Iris pigment epithelial cell (primary cell): ENCODE measurements at regions not wholly inside any gene's neighbourhood (a gene's known extent, or its start where the extent isn't known, plus 50 kb on each side); places are given as distances from the start of the nearest gene placed in this dataset.
"Not testable (repeated sequence)": the region's sequence is repeated elsewhere in the genome, so short reads cannot be mapped to it uniquely, and the experiment has no call there.

Experiments used
- DNase-seq: peaks from one replicate; pipeline ENCODE4 v3.0.0-alpha.2; 2011; ENCODE audit warnings: low read depth

DNA sequence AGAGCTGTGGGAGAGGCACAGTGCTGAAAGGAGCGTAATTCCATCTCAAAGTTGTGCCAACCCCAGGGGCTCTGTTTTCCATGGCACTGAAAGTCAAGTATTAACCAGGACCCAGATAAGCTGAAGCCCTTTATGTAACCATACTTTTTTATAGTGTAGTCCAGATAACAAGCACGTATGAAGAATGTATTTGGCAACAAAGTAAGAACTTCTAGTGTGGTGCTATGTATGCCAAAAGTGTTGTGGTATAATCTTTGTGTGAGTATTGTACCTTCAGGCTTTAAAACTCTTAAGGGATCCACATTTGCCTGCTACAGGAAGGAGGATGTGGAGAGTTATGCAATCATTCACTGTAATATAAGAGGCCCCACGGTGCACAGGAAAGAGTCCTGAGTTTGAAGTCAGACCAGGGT, 129.4 kb downstream of the IBTK start:
- DNase-seq, result peak; percentile 48

DNA sequence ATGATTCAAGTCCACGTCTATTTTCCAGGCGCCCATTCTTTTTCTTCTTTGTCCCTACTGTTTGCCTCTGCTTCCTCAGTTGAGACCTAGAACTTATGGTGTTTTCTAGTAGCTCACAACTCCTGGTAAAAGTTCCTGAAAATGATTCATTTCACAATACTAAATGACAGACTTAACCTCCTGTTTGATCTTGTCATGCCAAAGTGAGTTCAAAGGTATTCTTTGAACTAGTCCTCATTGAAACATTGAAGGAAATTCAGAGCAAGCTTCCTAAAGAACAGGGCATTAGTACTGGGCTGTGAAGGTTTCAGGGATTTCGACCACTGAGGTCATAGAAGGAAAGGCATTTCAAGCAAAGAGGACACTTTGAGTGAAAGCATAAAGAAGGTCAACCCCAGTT, 132.8 kb downstream of the IBTK start:
- no peak for DNase-seq

- DNase-seq, result no peak
Observed at GRCh38 chr6:82113231-82113630, 134.3 kb downstream of the IBTK start.

- no peak for DNase-seq
Observed at GRCh38 chr6:82111818-82112217, 135.7 kb downstream of the IBTK start.

DNA sequence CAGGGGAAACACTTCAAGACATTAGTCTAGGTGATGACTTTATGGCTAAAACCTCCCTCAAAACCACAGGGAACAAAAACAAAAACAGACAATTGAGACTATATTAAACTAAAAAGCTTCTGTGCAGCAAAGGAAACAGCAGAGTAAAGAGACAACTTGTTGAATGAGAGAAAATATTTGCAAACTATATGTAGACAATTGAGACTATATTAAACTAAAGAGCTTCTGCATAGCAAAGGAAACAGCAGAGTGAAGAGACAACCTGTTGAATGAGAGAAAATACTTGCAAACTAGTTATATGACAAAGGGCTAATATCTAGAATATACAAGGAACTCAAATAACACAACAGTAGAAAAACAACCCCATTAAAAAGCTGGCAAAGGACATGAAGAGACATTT, 136.4 kb downstream of the IBTK start:
- no peak for DNase-seq

- not testable (repeated sequence) for DNase-seq
Observed at GRCh38 chr6:82103171-82103570, 144.4 kb downstream of the IBTK start.

DNA sequence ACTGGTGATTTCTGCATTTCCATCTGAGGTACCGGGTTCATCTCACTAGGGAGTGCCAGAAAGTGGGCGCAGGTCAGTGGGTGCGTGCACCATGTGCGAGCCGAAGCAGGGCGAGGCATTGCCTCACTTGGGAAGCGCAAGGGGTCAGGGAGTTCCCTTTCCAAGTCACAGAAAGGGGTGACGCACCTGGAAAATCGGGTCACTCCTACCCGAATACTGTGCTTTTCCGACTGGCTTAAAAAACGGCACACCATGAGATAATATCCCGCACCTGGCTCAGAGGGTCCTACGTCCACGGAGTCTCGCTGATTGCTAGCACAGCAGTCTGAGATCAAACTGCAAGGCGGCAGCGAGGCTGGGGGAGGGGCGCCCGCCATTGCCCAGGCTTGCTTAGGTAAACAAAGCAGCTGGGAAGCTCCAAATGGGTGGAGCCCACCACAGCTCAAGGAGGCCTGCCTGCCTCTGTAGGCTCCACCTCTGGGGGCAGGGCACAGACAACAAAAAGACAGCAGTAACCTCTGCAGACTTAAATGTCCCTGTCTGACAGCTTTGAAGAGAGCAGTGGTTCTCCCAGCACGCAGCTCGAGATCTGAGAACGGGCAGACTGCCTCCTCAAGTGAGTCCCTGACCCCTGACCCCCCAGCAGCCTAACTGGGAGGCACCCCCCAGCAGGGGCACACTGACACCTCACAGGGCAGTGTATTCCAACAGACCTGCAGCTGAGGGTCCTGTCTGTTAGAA, 146.0 kb downstream of the IBTK start:
- not testable (repeated sequence) for DNase-seq

DNA sequence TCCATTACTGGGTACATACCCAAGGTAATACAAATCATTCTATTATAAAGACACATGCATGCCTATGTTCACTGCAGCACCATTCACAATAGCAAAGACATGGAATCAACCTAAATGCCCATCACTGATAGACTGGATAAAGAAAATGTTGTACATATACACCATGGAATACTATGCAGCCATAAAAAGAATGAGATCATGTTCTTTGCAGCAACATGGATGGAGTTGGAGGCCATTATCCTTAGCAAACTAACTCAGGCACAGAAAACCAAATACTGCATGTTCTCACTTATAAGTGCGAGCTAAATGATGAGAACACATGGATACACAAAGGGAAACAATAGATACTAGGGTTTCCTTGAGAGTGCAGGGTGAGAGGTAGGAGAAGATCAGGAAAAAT, 146.8 kb downstream of the IBTK start:
- DNase-seq, result not testable (repeated sequence)

DNA sequence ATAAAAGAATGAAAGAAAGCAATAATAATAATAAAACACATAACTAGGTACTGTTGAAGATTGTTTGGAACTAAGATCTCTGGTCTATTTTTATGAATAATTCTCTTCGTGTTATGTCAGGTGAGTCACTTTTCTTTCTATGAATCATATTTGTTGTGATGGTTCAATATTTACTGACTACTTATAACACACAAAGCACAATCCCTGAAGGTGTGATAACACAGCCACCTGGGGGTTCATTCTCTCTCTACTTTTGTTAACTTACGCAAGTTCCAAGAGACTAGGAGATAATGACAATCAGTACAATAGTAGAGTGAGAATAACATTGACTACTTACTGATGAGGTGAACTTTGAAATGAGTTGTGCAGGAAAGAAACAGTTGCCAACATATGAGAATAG, 149.9 kb downstream of the IBTK start:
- DNase-seq, result no peak

- no peak for DNase-seq
Observed at GRCh38 chr6:82095091-82095490, 152.5 kb downstream of the IBTK start.

- no peak for DNase-seq
Observed at GRCh38 chr6:82094166-82094806, 153.3 kb downstream of the IBTK start.

DNA sequence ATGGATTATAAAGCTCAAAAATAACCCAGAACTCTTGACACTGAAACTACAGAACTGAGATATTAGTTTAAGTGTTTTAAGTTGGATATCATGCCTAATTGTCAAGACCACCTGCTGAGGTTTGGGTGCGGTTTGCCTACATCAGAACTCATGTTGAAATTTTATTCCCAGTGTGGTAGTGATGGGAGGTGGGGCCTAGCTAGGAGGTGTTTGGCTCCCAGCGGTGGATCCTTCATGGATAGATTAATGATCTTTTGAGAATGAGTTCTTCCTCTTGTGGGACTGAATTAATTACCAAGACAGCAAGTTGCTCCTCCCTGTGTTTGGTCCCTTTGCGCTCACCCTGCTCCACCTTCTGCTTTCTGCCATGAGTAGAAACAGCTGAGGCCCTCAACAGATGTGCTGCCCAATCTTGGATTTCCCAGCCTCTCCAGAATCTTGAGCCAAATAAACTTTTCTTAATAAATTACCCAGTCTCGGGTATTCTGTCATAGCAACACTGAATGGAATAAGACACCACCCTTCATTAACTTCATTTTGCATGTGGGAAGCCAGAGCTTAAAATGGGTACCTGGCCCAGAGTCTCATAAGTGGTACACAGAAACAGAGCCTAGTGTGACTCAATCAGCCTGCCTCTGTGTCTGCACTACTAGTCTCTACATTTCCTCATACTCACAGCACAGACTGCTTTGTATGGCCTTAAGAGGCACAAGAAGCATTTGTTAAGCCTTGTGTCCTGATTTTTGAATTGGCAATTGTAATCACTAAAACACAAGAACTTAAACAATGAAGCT, 158.4 kb downstream of the IBTK start:
- peak; percentile 8 for DNase-seq

DNA sequence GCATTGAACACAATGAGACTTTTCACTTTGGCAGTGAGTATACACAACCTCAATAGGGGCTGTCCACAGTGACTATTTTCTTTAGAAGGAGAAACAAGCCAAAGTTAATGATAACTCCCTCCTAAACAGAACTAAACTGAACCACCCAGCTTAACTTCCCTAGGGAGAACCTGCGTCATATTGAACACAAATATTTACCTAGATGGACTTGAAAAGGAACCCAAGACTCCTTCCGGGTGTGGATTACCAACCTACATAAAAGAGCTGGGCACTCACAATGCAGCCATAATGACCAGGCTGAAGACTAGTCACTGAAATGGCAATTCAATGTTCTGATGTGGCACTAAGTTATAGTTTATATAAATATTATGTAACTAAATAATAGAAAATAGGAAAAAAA, 160.6 kb downstream of the IBTK start:
- no peak for DNase-seq

GRCh38 chr6:82085701-82086100, 161.8 kb downstream of the IBTK start:
- DNase-seq, result no peak

- DNase-seq, result no peak
Observed at GRCh38 chr6:82084324-82084920, 163.1 kb downstream of the IBTK start.

- DNase-seq, result peak; percentile 52
Observed at GRCh38 chr6:82083646-82084045, 163.9 kb downstream of the IBTK start.

GRCh38 chr6:82080767-82081166, 166.8 kb downstream of the IBTK start:
- peak; percentile 9 for DNase-seq

DNA sequence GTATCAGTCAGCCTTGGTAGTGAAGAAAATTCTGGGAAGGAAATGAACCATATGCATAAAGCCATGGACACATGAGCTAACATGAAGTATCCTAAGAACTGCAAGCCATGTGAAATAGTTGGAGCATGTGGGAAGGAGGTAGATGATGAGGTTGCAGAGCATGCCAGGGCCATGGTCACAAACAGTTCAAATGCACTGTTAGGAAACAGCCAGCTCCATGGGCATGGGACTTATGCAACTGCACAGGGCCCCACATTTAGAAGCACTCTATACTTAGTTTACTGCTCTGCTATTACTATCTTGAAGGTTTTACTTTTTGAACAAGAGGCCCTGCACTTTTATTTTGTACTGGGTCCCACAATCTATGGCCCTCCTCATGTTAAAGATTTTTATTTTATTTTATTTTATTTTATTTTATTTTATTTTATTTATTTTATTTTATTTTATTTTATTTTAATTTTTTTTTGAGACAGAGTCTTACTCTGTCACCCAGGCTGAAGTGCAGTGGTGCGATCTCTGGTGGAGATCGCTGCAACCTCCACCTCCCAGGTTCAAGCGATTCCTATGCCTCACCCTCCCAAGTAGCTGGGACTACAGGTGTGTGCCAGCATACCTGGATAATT, 169.1 kb downstream of the IBTK start:
- no peak for DNase-seq

DNA sequence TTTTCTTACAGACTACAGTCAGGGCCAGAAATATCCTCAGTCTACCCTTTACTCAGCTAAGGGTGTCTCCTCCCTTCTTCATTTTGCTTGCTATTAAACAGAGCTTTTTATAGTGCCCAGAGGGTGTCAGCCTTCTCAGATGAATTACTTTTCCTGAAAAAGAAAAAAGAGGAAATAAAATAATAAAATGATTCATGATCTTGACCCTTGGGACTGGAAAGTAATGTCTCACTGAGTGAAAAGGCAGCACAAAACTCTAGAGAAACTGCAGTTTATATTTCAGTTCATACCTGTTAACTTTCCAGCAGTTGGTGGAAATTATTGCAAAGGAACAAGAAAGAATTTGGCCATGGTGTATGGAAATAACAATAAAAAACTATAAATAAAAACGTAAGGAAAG, 170.6 kb downstream of the IBTK start:
- DNase-seq, result no peak

DNA sequence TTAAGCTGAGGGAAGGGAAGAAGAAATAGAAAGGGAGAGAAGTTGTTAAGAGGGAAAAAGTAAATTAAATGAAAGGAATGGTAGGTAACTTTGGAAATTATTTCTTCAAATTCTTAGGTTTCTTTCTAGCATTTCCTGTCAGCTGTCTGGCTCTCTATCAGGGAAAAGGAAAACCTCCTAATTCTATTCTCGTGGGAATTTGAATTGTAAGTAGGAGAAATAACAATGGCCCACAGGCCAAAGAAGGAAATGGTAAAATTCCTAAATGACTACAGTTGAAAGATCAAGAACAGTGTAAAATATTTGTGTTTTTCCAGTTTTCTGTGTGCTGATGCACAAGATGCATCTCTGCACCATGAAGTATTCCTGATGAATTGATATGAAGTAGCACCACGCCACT, 173.0 kb downstream of the IBTK start:
- DNase-seq, result no peak

DNA sequence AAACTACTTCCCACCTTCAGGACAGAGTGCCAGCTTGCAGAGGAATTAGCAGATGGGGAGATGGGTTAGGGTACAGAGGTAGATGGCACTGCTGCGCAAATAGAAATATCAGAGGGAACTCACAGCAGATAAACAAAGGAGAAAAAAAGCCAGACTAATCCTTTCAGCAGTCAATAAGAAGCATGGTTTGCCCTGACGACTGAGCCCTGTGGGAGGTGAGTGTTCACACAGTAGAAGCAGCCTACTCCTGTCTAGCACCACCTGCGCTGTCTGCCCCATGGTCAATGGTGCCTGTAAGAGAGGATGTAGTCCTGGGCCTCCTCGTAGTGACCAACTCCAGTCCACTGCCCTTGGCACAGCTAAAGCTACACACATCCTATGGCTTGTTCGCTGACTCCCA, 174.1 kb downstream of the IBTK start:
- no peak for DNase-seq

DNA sequence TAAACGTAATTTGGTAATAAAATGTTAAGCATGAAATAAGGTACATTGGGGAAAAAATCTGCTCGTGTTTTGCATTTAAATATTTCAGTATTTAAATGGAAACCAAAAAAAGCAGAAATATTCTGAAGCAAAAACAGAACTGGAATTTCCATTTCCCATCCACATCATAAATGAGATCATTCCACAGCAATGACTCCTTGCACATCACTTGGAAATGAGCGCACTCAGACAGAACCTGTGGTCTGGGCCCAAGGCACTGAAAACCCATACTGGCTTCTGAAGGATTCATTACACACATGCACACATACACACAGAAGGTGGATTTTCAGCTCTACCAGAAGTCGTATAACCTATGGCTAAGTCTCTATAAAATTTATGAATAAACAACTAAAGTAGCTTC, 174.8 kb downstream of the IBTK start:
- peak; percentile 72 for DNase-seq
